HG03196 (cell line): ENCODE measurements at regions not wholly inside any gene's neighbourhood (a gene's known extent, or its start where the extent isn't known, plus 50 kb on each side); places are given as distances from the start of the nearest gene placed in this dataset.

ENCODE experiments used
- ATAC-seq: cut with Tn5 transposase; IDR thresholded peaks from one replicate; pipeline ENCODE4 v1.9.1; 2021; ENCODE audit not compliant: unreplicated experiment

DNA sequence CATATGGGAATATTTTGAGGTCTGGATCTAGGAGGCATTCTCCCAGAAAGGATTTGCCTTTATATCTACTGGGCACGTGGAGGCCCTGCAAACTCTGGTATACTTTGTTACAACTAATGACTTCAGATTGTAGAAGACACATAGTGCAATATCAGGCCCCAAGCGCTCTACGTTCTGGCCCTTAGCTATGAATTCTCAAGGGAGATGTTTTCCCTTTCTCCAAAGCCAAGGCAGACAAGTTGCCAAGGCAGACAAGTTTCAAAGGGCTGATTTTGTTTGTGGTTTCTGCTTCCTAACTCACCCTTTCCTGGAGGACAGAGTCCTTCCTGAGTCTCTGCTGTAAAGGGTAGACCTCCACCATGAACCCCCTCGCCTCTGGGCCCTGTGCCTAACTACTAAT, 99.4 kb upstream of the CTTNBP2 start:
- no peak for ATAC-seq

DNA sequence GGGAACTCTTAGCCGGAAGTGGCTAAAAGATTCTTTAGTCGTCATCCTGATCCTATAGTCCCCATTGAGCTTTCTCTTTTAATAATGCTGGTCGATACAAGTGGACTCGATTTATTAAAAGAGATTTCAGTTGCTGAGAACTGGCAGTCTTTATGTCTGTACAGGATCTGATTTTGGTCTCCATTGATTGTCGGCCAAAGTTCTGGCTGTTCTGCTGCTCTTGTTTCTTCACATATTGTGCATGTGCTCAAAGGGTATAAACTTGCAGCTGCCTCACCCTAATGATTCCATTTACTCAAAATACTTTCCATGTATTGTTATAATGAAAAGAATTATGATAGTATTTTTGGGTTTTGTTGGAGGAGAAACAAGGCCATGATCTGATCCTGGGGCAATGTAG, 100.7 kb upstream of the CTTNBP2 start:
- ATAC-seq, result no peak

DNA sequence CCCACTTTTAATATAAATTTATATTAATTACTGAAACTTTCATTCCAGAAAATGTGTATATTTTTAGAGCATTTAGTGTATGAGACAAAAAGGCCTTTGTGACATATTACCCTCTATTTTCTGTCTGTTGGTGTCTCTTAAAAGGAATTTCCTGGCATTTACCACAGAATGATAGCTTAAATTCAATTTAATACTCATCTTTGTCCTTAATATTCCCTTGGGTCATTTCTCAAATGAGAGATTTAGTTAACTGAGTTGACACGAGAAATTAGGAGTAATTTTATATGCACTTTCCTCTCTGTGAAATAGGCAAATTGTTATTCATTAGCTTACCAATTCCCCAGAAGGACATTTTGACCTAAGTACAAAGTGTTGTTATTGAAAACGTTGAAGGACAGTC, 101.7 kb upstream of the CTTNBP2 start:
- no peak for ATAC-seq

DNA sequence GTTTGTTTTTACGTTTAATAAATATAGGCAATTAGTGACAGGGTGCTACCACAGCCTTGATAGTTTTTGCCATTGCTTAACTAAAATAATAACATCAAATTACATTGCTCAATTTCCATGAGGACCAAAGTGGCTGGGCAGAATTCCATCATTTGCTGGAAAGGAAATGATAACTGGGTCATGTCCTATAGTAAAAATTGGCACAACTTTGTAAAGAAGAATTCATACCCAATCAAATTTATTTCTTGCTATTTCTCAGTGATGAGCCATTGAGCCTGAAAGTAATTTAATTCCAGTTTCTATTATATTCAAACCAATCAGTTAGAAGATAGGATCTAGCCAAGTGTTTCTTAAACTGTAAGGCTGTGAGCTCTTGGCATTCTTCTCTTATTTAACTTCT, 102.2 kb upstream of the CTTNBP2 start:
- no peak for ATAC-seq

DNA sequence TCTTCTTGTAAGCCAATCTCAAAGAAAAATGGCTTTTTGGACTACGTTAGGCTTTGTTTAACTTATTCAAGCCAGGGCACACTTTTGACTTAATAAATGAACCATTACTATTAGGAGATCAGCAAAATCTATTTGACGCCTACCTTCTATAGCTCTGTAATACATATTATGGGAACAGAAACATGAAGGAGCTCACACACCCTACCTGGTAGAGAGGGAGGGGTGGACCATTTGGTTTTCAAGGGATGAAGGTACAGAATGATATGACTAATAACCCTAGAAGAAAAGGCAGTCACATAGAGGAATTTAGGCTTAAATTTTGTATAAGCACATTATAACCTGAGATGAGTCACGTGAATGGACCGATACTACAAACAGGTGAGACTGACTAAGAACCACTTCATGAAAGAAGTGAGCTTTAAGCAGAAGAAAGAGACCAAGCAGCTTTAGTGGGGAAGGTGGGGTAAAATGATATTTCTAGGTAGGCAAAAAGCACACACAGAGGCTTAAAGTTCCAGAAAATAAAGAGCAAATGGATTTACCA, 106.8 kb upstream of the CTTNBP2 start:
- ATAC-seq, result no peak

DNA sequence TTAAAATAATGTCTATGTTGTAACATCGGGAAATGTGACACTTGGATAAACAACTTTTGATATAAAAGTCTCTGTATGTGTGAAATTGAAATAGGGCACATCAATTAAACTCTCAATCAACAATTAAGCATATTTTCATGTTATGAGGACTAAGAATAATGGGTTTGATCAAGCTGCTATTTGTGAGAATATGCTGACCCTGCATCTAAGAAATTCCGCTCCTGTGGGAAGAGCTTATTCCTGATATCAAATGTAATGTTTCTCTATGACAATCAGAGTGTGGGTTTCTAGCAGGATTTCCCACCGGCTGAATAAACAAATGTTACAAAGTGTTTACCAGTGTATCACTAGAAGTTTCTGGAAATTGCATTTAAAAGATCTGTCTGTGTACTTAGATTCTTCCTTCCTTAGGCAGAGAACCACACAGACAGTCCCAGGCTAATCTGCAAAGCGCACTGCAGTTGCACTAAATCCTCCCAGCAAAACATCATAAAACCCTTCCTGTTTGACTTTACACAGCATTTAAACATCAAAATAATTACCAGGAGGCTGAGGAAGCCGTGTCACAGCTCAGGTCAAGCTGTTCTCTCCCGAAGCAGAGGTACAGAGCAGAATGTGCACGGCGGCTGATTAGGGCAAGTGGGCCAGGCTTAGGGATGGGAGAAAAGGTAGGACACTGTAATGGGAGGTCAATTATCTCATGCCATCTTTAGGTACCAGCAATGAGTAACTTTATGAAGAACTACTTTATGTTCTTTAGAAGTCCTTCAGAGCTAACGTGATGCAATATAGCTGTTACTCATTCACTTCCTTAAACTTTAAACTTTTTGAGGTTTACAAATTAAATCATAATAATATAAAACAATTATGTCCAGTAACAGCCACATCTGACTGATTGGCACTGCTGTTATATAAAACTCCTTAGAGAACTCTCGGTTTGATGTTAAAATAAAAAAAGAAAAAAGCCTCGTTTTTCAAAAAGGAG, 109.1 kb upstream of the CTTNBP2 start:
- ATAC-seq, result no peak

DNA sequence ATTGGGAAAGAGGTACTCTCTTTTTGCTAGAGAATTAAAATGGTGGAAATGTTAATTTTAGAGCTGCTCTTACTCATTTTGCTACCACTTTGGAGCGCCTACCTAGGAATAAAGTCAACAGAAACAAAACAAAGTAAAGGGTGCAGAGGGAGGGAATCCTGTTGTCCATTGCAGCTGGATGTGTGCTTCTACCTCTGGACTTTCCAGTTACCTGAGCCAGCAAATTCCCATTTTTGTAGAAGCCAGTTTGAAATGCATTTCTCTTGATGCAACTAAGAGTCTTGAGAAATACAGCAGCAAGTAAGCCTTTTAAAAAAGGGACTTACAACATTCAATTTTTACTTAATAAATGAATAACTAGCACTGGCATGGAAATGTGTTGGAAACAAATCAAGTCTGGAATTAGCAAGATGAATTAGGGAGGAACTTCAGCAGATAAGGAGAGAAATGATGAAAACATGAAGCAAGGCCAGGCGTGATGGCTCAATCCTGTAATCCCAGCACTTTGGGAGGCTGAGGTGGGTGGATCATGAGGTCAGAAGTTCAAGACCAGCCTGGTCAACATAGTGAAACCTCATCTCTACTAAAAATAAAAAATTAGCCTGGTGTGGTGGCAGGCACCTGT, 113.5 kb upstream of the CTTNBP2 start:
- no peak for ATAC-seq

DNA sequence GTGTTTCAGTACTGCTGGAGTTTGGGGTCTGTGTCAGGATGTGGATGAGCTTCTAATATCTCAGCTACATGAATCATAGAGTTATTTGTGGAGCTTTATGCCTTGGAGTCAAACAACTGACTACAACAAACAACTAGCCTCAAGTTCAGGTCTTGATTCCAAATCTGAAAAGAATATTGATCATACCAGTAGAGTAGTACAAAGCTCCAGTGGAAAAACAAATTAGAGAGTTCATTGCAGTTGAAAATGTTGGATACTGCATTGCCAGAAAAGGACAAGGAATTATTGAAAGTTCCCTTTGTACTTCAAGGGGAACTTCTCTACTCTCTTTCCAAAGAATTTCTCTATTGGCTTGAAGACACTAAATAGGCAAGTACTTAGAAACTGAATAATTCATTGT, 117.6 kb upstream of the CTTNBP2 start:
- ATAC-seq, result no peak

DNA sequence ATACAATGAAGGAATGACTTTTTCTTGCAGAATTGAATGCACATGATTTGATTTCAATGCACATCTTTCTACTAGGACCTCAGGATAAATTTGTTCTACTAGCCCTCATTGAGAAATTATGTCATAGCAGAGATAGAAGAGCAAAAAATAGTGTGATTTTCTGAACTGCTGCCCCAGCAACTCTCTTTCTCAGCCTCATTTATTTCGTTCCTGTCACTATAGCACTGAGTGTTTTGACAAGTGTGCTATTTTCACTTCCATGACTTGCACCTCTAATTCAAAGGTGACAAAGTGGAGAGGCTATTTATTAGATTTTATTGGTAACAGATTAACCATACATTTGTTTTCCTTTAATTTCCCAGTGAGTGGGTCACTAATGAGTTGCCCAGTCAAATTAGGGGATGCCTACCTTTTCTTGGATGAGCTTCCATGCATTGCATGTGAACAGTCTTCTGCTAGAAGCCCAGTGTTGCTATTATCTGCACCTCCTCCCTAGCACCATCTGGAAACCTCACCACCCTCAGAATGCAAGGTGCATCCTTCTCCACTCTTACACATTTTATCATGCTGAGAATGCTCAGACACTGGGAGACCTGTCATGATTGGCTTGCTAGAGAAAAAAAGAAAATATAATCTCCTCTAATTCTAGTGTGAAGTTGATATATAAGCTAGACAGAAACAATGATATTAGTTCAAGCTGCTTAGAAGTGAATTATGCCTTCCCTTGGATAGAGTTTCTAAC, 119.6 kb upstream of the CTTNBP2 start:
- no peak for ATAC-seq

DNA sequence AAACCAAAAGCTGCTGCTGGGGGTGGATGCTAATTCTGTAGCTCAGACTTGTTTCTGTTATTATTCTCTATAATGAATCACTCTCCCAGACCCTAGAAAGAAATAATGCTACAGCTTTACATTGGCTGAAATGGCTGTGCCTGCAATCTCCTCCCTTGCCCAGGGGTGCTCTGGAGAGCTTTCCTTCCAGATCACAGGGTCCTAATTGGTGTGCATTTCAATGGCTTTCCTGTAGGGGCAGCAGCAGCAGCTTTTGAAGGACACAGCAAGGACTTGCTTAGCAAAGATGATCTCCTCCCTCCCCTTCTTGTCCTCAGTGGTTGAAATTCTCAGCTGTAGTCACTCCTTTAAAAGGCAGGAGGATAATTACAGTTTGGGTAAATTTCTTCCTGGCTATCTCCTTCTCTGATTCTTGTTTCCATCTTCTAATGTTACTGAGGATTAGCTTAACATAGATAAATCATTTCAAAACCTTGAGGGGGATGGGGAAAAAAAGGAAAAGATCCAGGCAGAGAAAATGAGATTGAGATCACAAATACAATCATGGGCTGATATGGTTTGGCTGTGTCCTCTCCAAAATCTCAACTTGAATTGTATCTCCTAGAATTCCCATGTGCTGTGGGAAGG, 120.2 kb upstream of the CTTNBP2 start:
- ATAC-seq, result peak; percentile 94

DNA sequence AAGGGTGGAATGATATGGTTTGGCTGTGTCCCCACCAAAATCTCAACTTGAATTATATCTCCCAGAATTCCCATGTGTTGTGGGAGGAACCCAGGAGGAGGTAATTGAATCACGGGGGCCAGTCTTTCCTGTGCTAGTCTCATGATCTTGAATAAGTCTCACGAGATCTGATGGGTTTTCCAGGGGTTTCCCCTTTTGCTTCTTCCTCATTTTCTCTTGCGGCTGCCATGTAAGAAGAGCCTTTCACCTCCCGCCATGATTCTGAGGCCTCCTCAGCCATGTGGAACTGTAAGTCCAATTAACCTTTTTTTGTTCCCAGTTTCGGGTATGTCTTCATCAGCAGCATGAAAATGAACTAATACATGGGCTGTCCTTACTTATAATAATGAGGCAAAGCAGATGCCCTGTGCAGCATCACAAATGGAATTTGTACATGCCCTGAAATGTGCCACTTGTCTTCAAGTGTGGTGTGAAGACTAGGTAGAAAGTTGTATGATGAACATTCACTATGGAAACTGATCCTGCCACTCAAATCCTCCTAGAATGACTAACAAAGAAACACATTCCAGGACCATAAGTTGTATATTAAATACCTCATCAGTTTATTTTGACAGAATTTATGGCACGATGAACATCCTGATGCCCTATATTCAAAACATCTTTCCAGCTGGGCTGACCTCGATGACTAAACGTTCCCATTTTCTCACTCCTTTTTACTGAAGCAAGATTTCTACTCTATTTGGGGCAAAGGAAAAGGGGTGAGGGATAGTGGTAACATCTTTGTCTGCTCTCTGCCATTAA, 122.8 kb upstream of the CTTNBP2 start:
- ATAC-seq, result no peak

DNA sequence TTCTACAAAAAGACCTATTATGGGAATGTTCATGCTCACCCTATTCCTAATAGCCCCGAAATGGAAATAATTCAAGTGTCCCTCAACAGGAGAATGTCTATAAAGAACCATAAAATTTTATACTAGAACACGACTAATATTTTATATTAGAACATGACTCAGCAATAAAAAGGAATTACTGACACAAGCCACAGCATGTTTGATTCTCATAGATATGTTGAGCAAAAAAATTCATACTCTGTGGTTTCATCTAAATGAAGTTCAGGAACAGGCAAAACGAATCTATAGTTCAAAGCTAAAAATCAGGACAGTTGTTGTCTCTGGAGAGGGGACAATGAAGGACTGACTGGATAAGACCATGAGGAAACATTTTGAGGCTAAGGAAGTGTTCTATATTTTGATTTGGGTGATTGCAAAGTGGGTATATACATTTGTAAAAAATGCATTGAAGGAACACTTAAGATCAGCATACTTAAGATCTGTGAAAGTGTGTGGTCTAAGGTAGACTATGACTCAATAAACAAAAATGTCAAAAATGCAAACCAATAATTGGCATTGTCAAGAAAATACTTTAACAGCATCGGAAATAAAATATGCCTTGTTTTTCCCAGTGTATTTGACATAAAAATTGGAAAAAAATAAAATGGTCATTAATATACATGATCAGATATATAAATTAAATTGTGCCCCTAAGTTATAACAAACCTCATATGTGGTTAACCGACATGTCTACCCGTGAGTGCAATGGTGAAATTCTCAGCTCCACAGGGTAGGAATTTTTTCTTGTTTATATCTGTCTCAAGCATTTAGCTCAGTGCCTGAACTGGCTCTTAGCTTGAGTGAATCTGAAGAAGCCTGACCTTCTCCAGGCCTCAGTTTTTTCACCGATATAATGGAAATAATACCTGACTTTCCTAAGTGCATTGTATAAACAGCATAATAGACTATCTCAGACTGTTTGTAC, 124.9 kb upstream of the CTTNBP2 start:
- no peak for ATAC-seq

DNA sequence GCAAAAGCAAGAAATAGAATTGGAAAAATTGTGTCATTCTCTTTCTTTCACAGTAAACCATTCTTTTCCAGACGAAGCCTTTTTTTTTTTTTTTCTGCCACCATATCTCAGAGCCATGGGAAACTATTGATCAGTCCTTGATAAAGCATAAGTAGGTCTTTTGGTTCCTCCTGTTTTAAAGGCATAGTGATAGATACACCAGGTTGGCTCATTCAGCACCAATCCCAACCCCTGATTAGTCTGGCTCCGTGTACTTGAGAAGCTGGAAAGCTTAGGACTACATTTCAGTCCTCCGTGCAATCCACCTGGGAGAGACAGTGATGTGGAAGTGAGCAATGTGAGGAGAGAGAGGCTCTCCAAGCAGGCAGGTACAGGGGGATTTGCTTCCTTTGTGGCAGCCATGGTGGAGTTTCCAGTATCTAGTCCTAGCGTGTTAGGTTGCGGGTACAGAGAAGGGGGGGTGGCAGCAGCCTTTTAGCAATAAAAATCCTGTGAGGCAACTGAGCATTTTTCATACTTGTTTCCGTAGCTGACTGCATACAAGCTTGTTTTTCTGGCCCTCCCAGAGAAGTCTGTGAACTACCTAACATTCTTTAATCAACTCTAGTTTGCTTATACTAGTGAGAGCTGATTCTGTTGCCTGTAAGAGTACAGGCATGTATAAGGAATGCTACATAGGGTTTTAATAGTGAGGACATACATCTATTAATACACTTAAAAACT, 127.4 kb upstream of the CTTNBP2 start:
- ATAC-seq, result no peak

DNA sequence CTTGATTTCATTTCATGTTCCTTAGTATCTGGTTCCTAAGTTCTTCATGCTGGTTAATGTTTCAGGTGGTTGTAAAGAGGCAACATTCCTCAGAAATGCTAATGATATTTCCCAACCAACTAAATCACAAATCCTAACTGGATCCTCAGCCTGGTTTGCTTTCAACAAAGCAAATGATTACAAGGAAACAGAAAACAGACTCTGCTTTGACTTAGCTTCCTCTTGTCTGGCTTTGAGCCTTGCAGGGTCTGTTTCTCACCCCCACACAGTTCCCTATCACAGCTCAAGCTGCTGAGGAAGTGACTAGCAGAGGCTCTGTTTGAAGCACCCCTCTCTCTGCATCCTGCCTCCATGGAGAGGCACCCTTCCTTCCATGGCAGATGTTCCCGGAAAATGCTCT, 130.2 kb upstream of the CTTNBP2 start:
- no peak for ATAC-seq

DNA sequence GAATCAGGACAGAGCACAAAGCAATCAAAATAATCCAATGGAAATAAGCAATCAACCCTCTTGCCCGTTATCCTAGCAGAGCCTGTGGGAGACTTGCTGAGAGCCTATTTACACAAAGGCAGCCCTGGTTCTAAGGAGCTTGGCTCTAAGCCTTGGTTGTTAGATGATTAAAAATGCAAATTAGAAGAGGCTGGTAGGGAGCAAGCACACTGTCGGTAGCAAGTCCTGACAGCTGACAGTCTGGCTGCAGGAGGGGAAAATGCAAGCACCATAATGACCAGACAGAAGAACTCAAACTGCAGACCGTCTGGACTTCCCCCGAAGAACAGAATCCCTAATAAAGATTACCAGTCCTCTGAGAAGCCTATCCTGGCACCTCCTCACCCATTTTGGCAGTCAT, 131.8 kb upstream of the CTTNBP2 start:
- ATAC-seq, result no peak

DNA sequence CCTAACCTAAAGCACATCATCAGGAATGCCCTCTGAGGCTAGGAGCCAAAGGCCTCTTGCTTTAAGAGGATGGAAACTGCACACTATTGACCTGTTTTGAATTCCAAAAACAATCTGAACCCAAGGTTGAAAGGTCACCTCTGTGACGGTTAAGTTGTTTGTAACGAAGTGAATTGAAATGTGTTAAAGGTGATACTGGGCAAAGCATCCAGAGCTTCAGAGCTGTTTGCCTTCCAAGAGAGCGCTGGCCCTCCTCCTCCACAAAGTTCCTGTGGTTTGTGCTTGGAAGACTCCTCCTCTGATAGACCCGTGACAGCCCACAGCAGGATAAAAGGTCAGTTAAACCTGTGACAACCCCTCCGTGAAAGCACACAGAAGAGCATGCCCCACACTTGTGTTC, 133.7 kb upstream of the CTTNBP2 start:
- no peak for ATAC-seq

DNA sequence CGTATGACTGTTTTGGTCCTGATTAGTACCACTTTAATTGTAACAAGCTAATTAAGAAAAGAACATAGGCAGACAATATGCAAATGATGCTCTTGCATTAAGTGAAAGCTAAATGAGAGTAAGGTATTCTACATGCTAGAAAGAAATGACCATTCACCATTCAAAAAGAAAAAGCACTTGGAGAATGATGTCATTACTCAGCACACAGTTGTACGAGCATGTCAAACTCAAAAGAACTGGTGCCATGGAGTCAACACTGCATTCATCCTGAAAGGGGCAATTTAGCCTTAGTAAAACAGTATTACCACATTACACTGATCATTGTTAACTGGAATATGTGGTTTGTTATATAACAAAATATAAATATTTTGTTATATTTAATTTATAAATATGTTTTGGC, 136.2 kb upstream of the CTTNBP2 start:
- ATAC-seq, result no peak

DNA sequence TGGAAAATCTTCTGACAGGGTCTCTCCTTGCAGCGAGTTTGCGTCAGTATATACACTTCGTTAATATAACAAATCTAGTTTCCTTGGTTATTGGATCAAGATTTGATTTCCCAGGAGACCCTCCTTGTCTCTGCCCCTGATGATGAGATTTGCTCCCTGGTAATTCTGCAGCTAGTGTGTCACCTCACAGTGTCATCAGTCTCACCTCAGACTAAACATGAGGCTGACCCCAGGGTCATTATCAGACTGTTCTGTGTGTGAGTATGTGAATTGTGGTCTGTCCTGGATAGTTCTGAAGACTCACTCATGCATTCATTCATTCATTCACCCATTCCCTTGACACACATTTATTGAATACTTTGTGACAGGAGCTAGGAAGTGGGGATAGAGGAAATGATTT, 138.4 kb upstream of the CTTNBP2 start:
- ATAC-seq, result no peak
